KMS-11 (cell line): ENCODE measurements at regions not wholly inside any gene's neighbourhood (a gene's known extent, or its start where the extent isn't known, plus 50 kb on each side); places are given as distances from the start of the nearest gene placed in this dataset.

Experiments
- H2AFZ ChIP-seq: fragments of 200-600 bp; sonication (generic); 2 replicates; pipeline ENCODE4 v1.6.1; 2016; ENCODE audit warnings: antibody characterized with exemption, mixed run types, low read depth
- H3K27ac ChIP-seq: fragments of 200-600 bp; sonication (generic); 2 replicates; pipeline ENCODE4 v1.6.1; 2016; ENCODE audit warnings: mild to moderate bottlenecking, mixed run types
- H3K27me3 ChIP-seq: fragments of 200-600 bp; sonication (generic); 2 replicates; pipeline ENCODE4 v1.6.1; 2017; ENCODE audit warnings: mild to moderate bottlenecking, low read depth, mixed run types, moderate library complexity; ENCODE audit not compliant: insufficient read depth
- H3K36me3 ChIP-seq: fragments of 200-600 bp; sonication (generic); 2 replicates; pipeline ENCODE4 v1.6.1; 2017; ENCODE audit warnings: mild to moderate bottlenecking, mixed run types; ENCODE audit not compliant: insufficient read depth
- H3K4me1 ChIP-seq: fragments of 200-600 bp; sonication (generic); 2 replicates; pipeline ENCODE4 v1.6.1; 2016; ENCODE audit warnings: mild to moderate bottlenecking, low read depth, mixed run types; ENCODE audit not compliant: poor library complexity, severe bottlenecking
- H3K4me2 ChIP-seq: fragments of 200-600 bp; sonication (generic); 2 replicates; pipeline ENCODE4 v1.7.0; 2016; ENCODE audit warnings: mild to moderate bottlenecking, mixed run types
- H3K4me3 ChIP-seq: fragments of 200-600 bp; sonication (generic); IDR thresholded peaks from 2 replicates; pipeline ENCODE4 v1.6.1; 2017; ENCODE audit warnings: low read depth, low read length, mixed read lengths; ENCODE audit not compliant: insufficient read depth
- H3K79me2 ChIP-seq: fragments of 200-600 bp; sonication (generic); 2 replicates; pipeline ENCODE4 v1.6.1; 2016; ENCODE audit warnings: low read depth, mixed run types; ENCODE audit not compliant: insufficient read depth
- H3K9ac ChIP-seq: fragments of 200-600 bp; sonication (generic); 2 replicates; pipeline ENCODE4 v1.6.1; 2016; ENCODE audit warnings: mild to moderate bottlenecking, mixed run types
- H4K20me1 ChIP-seq: fragments of 200-600 bp; sonication (generic); 2 replicates; pipeline ENCODE4 v1.6.1; 2016; ENCODE audit warnings: mild to moderate bottlenecking, mixed run types; ENCODE audit not compliant: insufficient read depth
- CTCF ChIP-seq: fragments of 200-600 bp; sonication (generic); conservative IDR thresholded peaks from 2 replicates; pipeline ENCODE4 v1.6.1; 2017; ENCODE audit warnings: low read depth, mild to moderate bottlenecking, antibody characterized with exemption, low read length, moderate library complexity, mixed read lengths

- H3K4me1 ChIP-seq, result no peaks in the 10 kb centered on the region
- H3K4me3 ChIP-seq, result no peak overlapping the region
- no peak overlapping the region for H3K4me2 ChIP-seq
- H3K36me3 ChIP-seq, result no peaks in the 10 kb centered on the region
- no peaks in the 10 kb centered on the region for H4K20me1 ChIP-seq
- no peaks in the 10 kb centered on the region for H3K27me3 ChIP-seq
- no peaks in the 10 kb centered on the region for H3K79me2 ChIP-seq
- H3K27ac ChIP-seq, result no peak overlapping the region
- no peak overlapping the region for H2AFZ ChIP-seq
- H3K9ac ChIP-seq, result no peak overlapping the region
- no peak for TF ChIP-seq CTCF
These were observed 156.8 kb upstream of the AVPR1A start for GRCh38 chr12:63307849-63308248.

GRCh38 chr12:63305901-63306875 lies 155.2 kb upstream of the AVPR1A start:
- TF ChIP-seq CTCF, result no peak
- Histone ChIP-seq H3K9ac (no peak overlapping the region), H2AFZ (no peak overlapping the region), H3K4me2 (no peak overlapping the region), H3K36me3 (no peaks in the 10 kb centered on the region), H3K27me3 (no peaks in the 10 kb centered on the region), H3K27ac (no peak overlapping the region), H4K20me1 (no peaks in the 10 kb centered on the region), H3K4me1 (no peaks in the 10 kb centered on the region), H3K4me3 (no peak overlapping the region), H3K79me2 (no peaks in the 10 kb centered on the region)

- no peaks in the 10 kb centered on the region for H4K20me1 ChIP-seq
These were observed 153.9 kb upstream of the AVPR1A start for GRCh38 chr12:63304887-63305316.

GRCh38 chr12:63302941-63303536 lies 152.0 kb upstream of the AVPR1A start:
- H3K4me2 ChIP-seq, result no peak overlapping the region
- no peak overlapping the region for H3K4me3 ChIP-seq

More at GRCh38 chr12:63304887-63305316, 153.9 kb upstream of the AVPR1A start:
- H3K4me3 ChIP-seq, result no peak overlapping the region
- TF ChIP-seq CTCF, result no peak
- H2AFZ ChIP-seq, result no peak overlapping the region
- no peaks in the 10 kb centered on the region for H3K27me3 ChIP-seq
- no peaks in the 10 kb centered on the region for H3K79me2 ChIP-seq
- no peaks in the 10 kb centered on the region for H3K4me1 ChIP-seq
- no peak overlapping the region for H3K27ac ChIP-seq
- no peak overlapping the region for H3K4me2 ChIP-seq
- H3K36me3 ChIP-seq, result no peaks in the 10 kb centered on the region
- no peak overlapping the region for H3K9ac ChIP-seq

More at GRCh38 chr12:63302941-63303536, 152.0 kb upstream of the AVPR1A start:
- Histone ChIP-seq H2AFZ (no peak overlapping the region), H3K79me2 (no peaks in the 10 kb centered on the region), H3K36me3 (no peaks in the 10 kb centered on the region), H3K27me3 (no peaks in the 10 kb centered on the region), H3K4me1 (no peaks in the 10 kb centered on the region), H3K27ac (no peak overlapping the region), H4K20me1 (no peaks in the 10 kb centered on the region), H3K9ac (no peak overlapping the region)
- TF ChIP-seq CTCF, result no peak
